GM12878 (cell line): ENCODE measurements at regions not wholly inside any gene's neighbourhood (a gene's known extent, or its start where the extent isn't known, plus 50 kb on each side); places are given as distances from the start of the nearest gene placed in this dataset.

ENCODE experiments used
- ASH2L ChIP-seq: fragments of 300-600, 200-600 bp; sonication (generic); IDR thresholded peaks from 2 replicates; pipeline ENCODE4 v1.6.1; 2017; ENCODE audit warnings: low read depth, mild to moderate bottlenecking, borderline replicate concordance
- GATAD2B ChIP-seq: fragments of 450-650 bp; conservative IDR thresholded peaks from 2 replicates; pipeline ENCODE4 v1.6.1; 2017; ENCODE audit warnings: low read depth, mild to moderate bottlenecking, moderate library complexity
- IKZF1 ChIP-seq: fragments of 450-650 bp; conservative IDR thresholded peaks from 2 replicates; pipeline ENCODE4 v1.6.1; 2017; ENCODE audit warnings: antibody characterized with exemption, mild to moderate bottlenecking
- MXI1 ChIP-seq: fragments of 150-350 bp; IDR thresholded peaks from 2 replicates; pipeline ENCODE4 v1.6.1; 2011; ENCODE audit warnings: low read depth, mild to moderate bottlenecking, inconsistent platforms, low read length, improper control_type of control experiment
- POLR2A ChIP-seq: IDR thresholded peaks from 2 replicates; pipeline ENCODE4 v1.6.1; 2011; ENCODE audit warnings: low read depth, mild to moderate bottlenecking, low read length
- SREBF1 ChIP-seq: IDR thresholded peaks from 2 replicates; pipeline ENCODE4 v1.6.1; 2012; ENCODE audit warnings: mild to moderate bottlenecking, low read length
- WRNIP1 ChIP-seq: IDR thresholded peaks from 2 replicates; pipeline ENCODE4 v1.6.1; 2011; ENCODE audit warnings: low read depth, low read length, improper control_type of control experiment, borderline replicate concordance
- TF ChIP-seq, protein P1 (sequence below): IDR thresholded peaks from 2 replicates; pipeline ENCODE4 v1.6.1; 2012; ENCODE audit warnings: mild to moderate bottlenecking, low read depth, low read length
- TF ChIP-seq, protein P2 (sequence below): IDR thresholded peaks from 2 replicates; pipeline ENCODE4 v1.6.1; 2011; ENCODE audit warnings: low read depth, low read length, improper control_type of control experiment, borderline replicate concordance
- TF ChIP-seq, protein P3 (sequence below): fragments of 450-650 bp; formaldehyde crosslinking; IDR thresholded peaks from 2 replicates; pipeline ENCODE4 v1.5.0; 2022; ENCODE audit warnings: mild to moderate bottlenecking, missing genetic modification characterization
- TF ChIP-seq, protein P4 (sequence below): IDR thresholded peaks from 2 replicates; pipeline ENCODE4 v1.6.1; 2012; ENCODE audit warnings: low read depth, low read length, improper control_type of control experiment
- TF ChIP-seq, protein P5 (sequence below): fragments of 450-650 bp; IDR thresholded peaks from 2 replicates; pipeline ENCODE4 v1.6.1; 2017; ENCODE audit warnings: mild to moderate bottlenecking
- TF ChIP-seq, protein P6 (sequence below): fragments of 450-650 bp; IDR thresholded peaks from 2 replicates; pipeline ENCODE4 v1.6.1; 2017; ENCODE audit warnings: borderline replicate concordance
- TF ChIP-seq, protein P7 (sequence below): fragments of 450-650 bp; IDR thresholded peaks from 2 replicates; pipeline ENCODE4 v1.6.1; 2016; ENCODE audit warnings: mild to moderate bottlenecking

DNA sequence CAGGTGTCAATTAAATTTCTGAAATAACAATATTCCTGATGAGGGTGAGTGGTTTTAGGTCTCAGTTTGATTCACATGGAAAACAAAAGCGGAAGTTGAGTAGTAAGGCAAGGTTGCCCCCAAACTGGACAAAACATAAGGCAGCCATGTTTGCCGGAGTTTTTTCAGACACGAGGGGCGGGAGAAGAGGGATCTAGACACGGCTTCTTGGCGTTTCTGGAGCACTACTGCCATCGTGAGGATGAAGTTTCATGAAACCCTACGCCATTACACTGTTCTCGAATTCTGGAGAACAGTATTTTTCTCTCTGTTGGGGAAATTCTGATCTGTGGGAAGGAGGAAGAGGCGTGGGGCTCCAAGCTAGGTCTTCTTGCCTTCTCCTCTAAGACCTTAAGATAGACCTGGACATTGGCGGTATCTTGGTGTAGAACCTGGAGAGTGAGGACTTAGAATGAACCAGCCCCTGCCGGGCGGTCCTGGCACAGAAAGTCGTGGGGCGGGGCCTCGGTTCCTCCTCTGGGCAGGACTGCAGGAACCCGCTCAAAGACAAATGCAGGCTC lies 160.3 kb downstream of the OR13H1 start (continued):
- TF ChIP-seq, protein P1, sequence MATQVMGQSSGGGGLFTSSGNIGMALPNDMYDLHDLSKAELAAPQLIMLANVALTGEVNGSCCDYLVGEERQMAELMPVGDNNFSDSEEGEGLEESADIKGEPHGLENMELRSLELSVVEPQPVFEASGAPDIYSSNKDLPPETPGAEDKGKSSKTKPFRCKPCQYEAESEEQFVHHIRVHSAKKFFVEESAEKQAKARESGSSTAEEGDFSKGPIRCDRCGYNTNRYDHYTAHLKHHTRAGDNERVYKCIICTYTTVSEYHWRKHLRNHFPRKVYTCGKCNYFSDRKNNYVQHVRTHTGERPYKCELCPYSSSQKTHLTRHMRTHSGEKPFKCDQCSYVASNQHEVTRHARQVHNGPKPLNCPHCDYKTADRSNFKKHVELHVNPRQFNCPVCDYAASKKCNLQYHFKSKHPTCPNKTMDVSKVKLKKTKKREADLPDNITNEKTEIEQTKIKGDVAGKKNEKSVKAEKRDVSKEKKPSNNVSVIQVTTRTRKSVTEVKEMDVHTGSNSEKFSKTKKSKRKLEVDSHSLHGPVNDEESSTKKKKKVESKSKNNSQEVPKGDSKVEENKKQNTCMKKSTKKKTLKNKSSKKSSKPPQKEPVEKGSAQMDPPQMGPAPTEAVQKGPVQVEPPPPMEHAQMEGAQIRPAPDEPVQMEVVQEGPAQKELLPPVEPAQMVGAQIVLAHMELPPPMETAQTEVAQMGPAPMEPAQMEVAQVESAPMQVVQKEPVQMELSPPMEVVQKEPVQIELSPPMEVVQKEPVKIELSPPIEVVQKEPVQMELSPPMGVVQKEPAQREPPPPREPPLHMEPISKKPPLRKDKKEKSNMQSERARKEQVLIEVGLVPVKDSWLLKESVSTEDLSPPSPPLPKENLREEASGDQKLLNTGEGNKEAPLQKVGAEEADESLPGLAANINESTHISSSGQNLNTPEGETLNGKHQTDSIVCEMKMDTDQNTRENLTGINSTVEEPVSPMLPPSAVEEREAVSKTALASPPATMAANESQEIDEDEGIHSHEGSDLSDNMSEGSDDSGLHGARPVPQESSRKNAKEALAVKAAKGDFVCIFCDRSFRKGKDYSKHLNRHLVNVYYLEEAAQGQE = no peak
- no peak for TF ChIP-seq ASH2L
- TF ChIP-seq, protein P2, sequence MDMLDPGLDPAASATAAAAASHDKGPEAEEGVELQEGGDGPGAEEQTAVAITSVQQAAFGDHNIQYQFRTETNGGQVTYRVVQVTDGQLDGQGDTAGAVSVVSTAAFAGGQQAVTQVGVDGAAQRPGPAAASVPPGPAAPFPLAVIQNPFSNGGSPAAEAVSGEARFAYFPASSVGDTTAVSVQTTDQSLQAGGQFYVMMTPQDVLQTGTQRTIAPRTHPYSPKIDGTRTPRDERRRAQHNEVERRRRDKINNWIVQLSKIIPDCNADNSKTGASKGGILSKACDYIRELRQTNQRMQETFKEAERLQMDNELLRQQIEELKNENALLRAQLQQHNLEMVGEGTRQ = no peak
- no peak for TF ChIP-seq SREBF1
- TF ChIP-seq, protein P3, sequence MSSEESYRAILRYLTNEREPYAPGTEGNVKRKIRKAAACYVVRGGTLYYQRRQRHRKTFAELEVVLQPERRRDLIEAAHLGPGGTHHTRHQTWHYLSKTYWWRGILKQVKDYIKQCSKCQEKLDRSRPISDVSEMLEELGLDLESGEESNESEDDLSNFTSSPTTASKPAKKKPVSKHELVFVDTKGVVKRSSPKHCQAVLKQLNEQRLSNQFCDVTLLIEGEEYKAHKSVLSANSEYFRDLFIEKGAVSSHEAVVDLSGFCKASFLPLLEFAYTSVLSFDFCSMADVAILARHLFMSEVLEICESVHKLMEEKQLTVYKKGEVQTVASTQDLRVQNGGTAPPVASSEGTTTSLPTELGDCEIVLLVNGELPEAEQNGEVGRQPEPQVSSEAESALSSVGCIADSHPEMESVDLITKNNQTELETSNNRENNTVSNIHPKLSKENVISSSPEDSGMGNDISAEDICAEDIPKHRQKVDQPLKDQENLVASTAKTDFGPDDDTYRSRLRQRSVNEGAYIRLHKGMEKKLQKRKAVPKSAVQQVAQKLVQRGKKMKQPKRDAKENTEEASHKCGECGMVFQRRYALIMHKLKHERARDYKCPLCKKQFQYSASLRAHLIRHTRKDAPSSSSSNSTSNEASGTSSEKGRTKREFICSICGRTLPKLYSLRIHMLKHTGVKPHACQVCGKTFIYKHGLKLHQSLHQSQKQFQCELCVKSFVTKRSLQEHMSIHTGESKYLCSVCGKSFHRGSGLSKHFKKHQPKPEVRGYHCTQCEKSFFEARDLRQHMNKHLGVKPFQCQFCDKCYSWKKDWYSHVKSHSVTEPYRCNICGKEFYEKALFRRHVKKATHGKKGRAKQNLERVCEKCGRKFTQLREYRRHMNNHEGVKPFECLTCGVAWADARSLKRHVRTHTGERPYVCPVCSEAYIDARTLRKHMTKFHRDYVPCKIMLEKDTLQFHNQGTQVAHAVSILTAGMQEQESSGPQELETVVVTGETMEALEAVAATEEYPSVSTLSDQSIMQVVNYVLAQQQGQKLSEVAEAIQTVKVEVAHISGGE = no peak
- TF ChIP-seq GATAD2B = no peak
- TF ChIP-seq, protein P4, sequence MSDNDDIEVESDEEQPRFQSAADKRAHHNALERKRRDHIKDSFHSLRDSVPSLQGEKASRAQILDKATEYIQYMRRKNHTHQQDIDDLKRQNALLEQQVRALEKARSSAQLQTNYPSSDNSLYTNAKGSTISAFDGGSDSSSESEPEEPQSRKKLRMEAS = no peak
- TF ChIP-seq WRNIP1 = no peak
- TF ChIP-seq, protein P5, sequence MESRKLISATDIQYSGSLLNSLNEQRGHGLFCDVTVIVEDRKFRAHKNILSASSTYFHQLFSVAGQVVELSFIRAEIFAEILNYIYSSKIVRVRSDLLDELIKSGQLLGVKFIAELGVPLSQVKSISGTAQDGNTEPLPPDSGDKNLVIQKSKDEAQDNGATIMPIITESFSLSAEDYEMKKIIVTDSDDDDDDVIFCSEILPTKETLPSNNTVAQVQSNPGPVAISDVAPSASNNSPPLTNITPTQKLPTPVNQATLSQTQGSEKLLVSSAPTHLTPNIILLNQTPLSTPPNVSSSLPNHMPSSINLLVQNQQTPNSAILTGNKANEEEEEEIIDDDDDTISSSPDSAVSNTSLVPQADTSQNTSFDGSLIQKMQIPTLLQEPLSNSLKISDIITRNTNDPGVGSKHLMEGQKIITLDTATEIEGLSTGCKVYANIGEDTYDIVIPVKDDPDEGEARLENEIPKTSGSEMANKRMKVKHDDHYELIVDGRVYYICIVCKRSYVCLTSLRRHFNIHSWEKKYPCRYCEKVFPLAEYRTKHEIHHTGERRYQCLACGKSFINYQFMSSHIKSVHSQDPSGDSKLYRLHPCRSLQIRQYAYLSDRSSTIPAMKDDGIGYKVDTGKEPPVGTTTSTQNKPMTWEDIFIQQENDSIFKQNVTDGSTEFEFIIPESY = no peak
- TF ChIP-seq, protein P6, sequence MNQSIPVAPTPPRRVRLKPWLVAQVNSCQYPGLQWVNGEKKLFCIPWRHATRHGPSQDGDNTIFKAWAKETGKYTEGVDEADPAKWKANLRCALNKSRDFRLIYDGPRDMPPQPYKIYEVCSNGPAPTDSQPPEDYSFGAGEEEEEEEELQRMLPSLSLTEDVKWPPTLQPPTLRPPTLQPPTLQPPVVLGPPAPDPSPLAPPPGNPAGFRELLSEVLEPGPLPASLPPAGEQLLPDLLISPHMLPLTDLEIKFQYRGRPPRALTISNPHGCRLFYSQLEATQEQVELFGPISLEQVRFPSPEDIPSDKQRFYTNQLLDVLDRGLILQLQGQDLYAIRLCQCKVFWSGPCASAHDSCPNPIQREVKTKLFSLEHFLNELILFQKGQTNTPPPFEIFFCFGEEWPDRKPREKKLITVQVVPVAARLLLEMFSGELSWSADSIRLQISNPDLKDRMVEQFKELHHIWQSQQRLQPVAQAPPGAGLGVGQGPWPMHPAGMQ = no peak
- TF ChIP-seq, protein P7, sequence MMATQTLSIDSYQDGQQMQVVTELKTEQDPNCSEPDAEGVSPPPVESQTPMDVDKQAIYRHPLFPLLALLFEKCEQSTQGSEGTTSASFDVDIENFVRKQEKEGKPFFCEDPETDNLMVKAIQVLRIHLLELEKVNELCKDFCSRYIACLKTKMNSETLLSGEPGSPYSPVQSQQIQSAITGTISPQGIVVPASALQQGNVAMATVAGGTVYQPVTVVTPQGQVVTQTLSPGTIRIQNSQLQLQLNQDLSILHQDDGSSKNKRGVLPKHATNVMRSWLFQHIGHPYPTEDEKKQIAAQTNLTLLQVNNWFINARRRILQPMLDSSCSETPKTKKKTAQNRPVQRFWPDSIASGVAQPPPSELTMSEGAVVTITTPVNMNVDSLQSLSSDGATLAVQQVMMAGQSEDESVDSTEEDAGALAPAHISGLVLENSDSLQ = no peak
- peak; percentile 0; the same call in 1 of the 2 replicates for TF ChIP-seq MXI1
- TF ChIP-seq POLR2A = no peak
- TF ChIP-seq IKZF1 = peak; percentile 53; the same call in 1 of the 2 replicates
